Astrocyte (in vitro differentiated cells and primary cell): ENCODE measurements at regions not wholly inside any gene's neighbourhood (a gene's known extent, or its start where the extent isn't known, plus 50 kb on each side); places are given as distances from the start of the nearest gene placed in this dataset.

ENCODE experiments used
- DNase-seq: peaks from one replicate; pipeline ENCODE4 v3.0.0-alpha.2; 2010; ENCODE audit warnings: low read depth
- FAIRE-seq: peaks from 2 replicates; lab custom pipeline; 2011; peaks lifted over from hg19 to GRCh38; lab: Jason Lieb, UNC
- H2AFZ ChIP-seq: 2 replicates; pipeline ENCODE4 v1.6.0; 2012; ENCODE audit warnings: low read depth, low read length, inconsistent platforms
- H3K27ac ChIP-seq: 2 replicates; pipeline ENCODE4 v1.5.1; 2011; ENCODE audit warnings: low read depth, low read length, inconsistent platforms
- H3K27me3 ChIP-seq: 2 replicates; pipeline ENCODE4 v1.6.0; 2011; ENCODE audit warnings: low read length, inconsistent platforms; ENCODE audit not compliant: insufficient read depth
- H3K36me3 ChIP-seq: 2 replicates; pipeline ENCODE4 v1.5.1; 2011; ENCODE audit warnings: low read length, inconsistent platforms; ENCODE audit not compliant: insufficient read depth
- H3K4me1 ChIP-seq: 2 replicates; pipeline ENCODE4 v1.5.1; 2011; ENCODE audit warnings: low read length, inconsistent platforms; ENCODE audit not compliant: insufficient read depth
- H3K4me2 ChIP-seq: 2 replicates; pipeline ENCODE4 v1.6.0; 2012; ENCODE audit warnings: low read length, inconsistent platforms
- H3K4me3 ChIP-seq: 2 replicates; pipeline ENCODE4 v1.5.1; 2011; ENCODE audit warnings: low read depth, mild to moderate bottlenecking, low read length, inconsistent platforms; ENCODE audit not compliant: insufficient read depth
- H3K79me2 ChIP-seq: 2 replicates; pipeline ENCODE4 v1.6.0; 2012; ENCODE audit warnings: mild to moderate bottlenecking, low read length, inconsistent platforms; ENCODE audit not compliant: insufficient read depth
- H3K9ac ChIP-seq: 2 replicates; pipeline ENCODE4 v1.6.0; 2012; ENCODE audit warnings: mild to moderate bottlenecking, low read length, inconsistent platforms
- H3K9me3 ChIP-seq: 2 replicates; pipeline ENCODE4 v1.5.1; 2012; ENCODE audit warnings: low read depth, mild to moderate bottlenecking, low read length, inconsistent platforms; ENCODE audit not compliant: insufficient read depth
- H4K20me1 ChIP-seq: 2 replicates; pipeline ENCODE4 v1.6.0; 2012; ENCODE audit warnings: low read length, inconsistent platforms; ENCODE audit not compliant: insufficient read depth
- H3K27ac Mint-ChIP-seq: one replicate; pipeline ENCODE4 v1.8.0; 2021; ENCODE audit warnings: mild to moderate bottlenecking, mixed read lengths; ENCODE audit not compliant: unreplicated experiment
- H3K27me3 Mint-ChIP-seq: one replicate; pipeline ENCODE4 v1.8.0; 2021; ENCODE audit warnings: low read depth, mixed read lengths; ENCODE audit not compliant: unreplicated experiment
- H3K36me3 Mint-ChIP-seq: one replicate; pipeline ENCODE4 v1.8.0; 2021; ENCODE audit warnings: low read depth, mixed read lengths; ENCODE audit not compliant: unreplicated experiment
- H3K4me1 Mint-ChIP-seq: one replicate; pipeline ENCODE4 v1.8.0; 2021; ENCODE audit warnings: low read depth, mixed read lengths; ENCODE audit not compliant: unreplicated experiment
- H3K4me3 Mint-ChIP-seq: one replicate; pipeline ENCODE4 v1.8.0; 2021; ENCODE audit warnings: mild to moderate bottlenecking, moderate library complexity, mixed read lengths; ENCODE audit not compliant: unreplicated experiment
- H3K9me3 Mint-ChIP-seq: one replicate; pipeline ENCODE4 v1.8.0; 2021; ENCODE audit warnings: mild to moderate bottlenecking, mixed read lengths; ENCODE audit not compliant: unreplicated experiment
- CTCF ChIP-seq: IDR thresholded peaks from 2 replicates; pipeline ENCODE4 v1.5.1; 2011; ENCODE audit warnings: low read depth, mild to moderate bottlenecking, inconsistent platforms, low read length, moderate library complexity; ENCODE audit not compliant: insufficient read depth
- EZH2 ChIP-seq: IDR thresholded peaks from 2 replicates; pipeline ENCODE4 v1.6.1; 2012; ENCODE audit warnings: mild to moderate bottlenecking, low read length, inconsistent platforms; ENCODE audit not compliant: insufficient read depth

- no peaks in the 10 kb centered on the region for H3K4me1 ChIP-seq
- no peak overlapping the region for H3K4me2 ChIP-seq
- no peak overlapping the region for H3K4me3 ChIP-seq
- no peaks in the 10 kb centered on the region for H3K36me3 ChIP-seq
- no peak for FAIRE-seq
- no peak overlapping the region for H3K27ac ChIP-seq
- H3K9me3 ChIP-seq = no peaks in the 10 kb centered on the region
- DNase-seq = no peak
- TF ChIP-seq CTCF = no peak
- TF ChIP-seq EZH2 = no peak
- Mint-ChIP-seq H3K4me1 (no peaks in the 10 kb centered on the region), H3K36me3 (no peaks in the 10 kb centered on the region), H3K4me3 (no peak overlapping the region), H3K9me3 (no peaks in the 10 kb centered on the region), H3K27ac (no peak overlapping the region), H3K27me3 (no peaks in the 10 kb centered on the region)
- no peak overlapping the region for H3K9ac ChIP-seq
- H4K20me1 ChIP-seq = no peaks in the 10 kb centered on the region
- no peaks in the 10 kb centered on the region for H3K79me2 ChIP-seq
- no peaks in the 10 kb centered on the region for H3K27me3 ChIP-seq
- H2AFZ ChIP-seq = no peak overlapping the region
Observed at GRCh38 chr5:17846496-17846895, 212.2 kb downstream of the TAF11L14 start.

- Histone ChIP-seq H4K20me1 (no peaks in the 10 kb centered on the region), H3K27me3 (no peaks in the 10 kb centered on the region), H3K9me3 (no peaks in the 10 kb centered on the region), H3K9ac (no peak overlapping the region), H2AFZ (no peak overlapping the region), H3K79me2 (no peaks in the 10 kb centered on the region), H3K36me3 (no peaks in the 10 kb centered on the region), H3K4me3 (no peak overlapping the region), H3K4me1 (no peaks in the 10 kb centered on the region), H3K27ac (no peak overlapping the region), H3K4me2 (no peak overlapping the region)
- H3K36me3 Mint-ChIP-seq = no peaks in the 10 kb centered on the region
- no peak overlapping the region for H3K4me3 Mint-ChIP-seq
- no peak overlapping the region for H3K27ac Mint-ChIP-seq
- H3K9me3 Mint-ChIP-seq = no peaks in the 10 kb centered on the region
- no peaks in the 10 kb centered on the region for H3K27me3 Mint-ChIP-seq
- FAIRE-seq (no peak), DNase-seq (no peak)
- no peak for TF ChIP-seq CTCF
- no peaks in the 10 kb centered on the region for H3K4me1 Mint-ChIP-seq
Observed at GRCh38 chr5:17847286-17847685, 213.0 kb downstream of the TAF11L14 start.

GRCh38 chr5:17852111-17852510, 217.9 kb downstream of the TAF11L14 start:
- no peaks in the 10 kb centered on the region for H3K36me3 ChIP-seq
- H3K9me3 ChIP-seq = no peaks in the 10 kb centered on the region
- H3K27me3 Mint-ChIP-seq = no peaks in the 10 kb centered on the region
- no peak overlapping the region for H2AFZ ChIP-seq
- no peak overlapping the region for H3K27ac ChIP-seq
- H3K79me2 ChIP-seq = no peaks in the 10 kb centered on the region
- no peak overlapping the region for H3K4me3 Mint-ChIP-seq
- H3K27me3 ChIP-seq = no peaks in the 10 kb centered on the region
- no peak for FAIRE-seq
- no peaks in the 10 kb centered on the region for H3K4me1 Mint-ChIP-seq
- no peaks in the 10 kb centered on the region for H3K9me3 Mint-ChIP-seq
- H3K4me3 ChIP-seq = no peak overlapping the region
- H3K9ac ChIP-seq = no peak overlapping the region
- no peaks in the 10 kb centered on the region for H3K4me1 ChIP-seq
- no peak overlapping the region for H3K27ac Mint-ChIP-seq
- no peak for DNase-seq
- no peak overlapping the region for H3K4me2 ChIP-seq
- H4K20me1 ChIP-seq = no peaks in the 10 kb centered on the region
- H3K36me3 Mint-ChIP-seq = no peaks in the 10 kb centered on the region
- no peak for TF ChIP-seq EZH2
- TF ChIP-seq CTCF = no peak
